G401.6 (cell line): ENCODE measurements at regions not wholly inside any gene's neighbourhood (a gene's known extent, or its start where the extent isn't known, plus 50 kb on each side); places are given as distances from the start of the nearest gene placed in this dataset.
"Not testable (repeated sequence)": the region's sequence is repeated elsewhere in the genome, so short reads cannot be mapped to it uniquely, and the experiment has no call there.

Experiments used
- FAIRE-seq: peaks from 2 replicates; lab custom pipeline; 2012; peaks lifted over from hg19 to GRCh38; lab: Jason Lieb, UNC

GRCh38 chr7:155942226-155942950, 130.1 kb upstream of the SHH start:
- no peak for FAIRE-seq

GRCh38 chr7:155941688-155942087, 129.4 kb upstream of the SHH start:
- no peak for FAIRE-seq

GRCh38 chr7:155939350-155939749, 127.1 kb upstream of the SHH start:
- no peak for FAIRE-seq

- no peak for FAIRE-seq
Measured at GRCh38 chr7:155938129-155938528, 125.9 kb upstream of the SHH start.

GRCh38 chr7:155935726-155936125, 123.5 kb upstream of the SHH start:
- FAIRE-seq: no peak

GRCh38 chr7:155935005-155935557, 122.8 kb upstream of the SHH start:
- no peak for FAIRE-seq

GRCh38 chr7:155932324-155932723, 120.1 kb upstream of the SHH start:
- not testable (repeated sequence) for FAIRE-seq

- FAIRE-seq: no peak
Measured at GRCh38 chr7:155931396-155932085, 119.3 kb upstream of the SHH start.

GRCh38 chr7:155930527-155930926, 118.3 kb upstream of the SHH start:
- FAIRE-seq: no peak

- FAIRE-seq: no peak
Measured at GRCh38 chr7:155930061-155930460, 117.8 kb upstream of the SHH start.

- no peak for FAIRE-seq
Measured at GRCh38 chr7:155928583-155928982, 116.3 kb upstream of the SHH start.

GRCh38 chr7:155927905-155928304, 115.6 kb upstream of the SHH start:
- no peak for FAIRE-seq

GRCh38 chr7:155925682-155926081, 113.4 kb upstream of the SHH start:
- FAIRE-seq: no peak

- no peak for FAIRE-seq
Measured at GRCh38 chr7:155922067-155922816, 110.0 kb upstream of the SHH start.

- FAIRE-seq: no peak
Measured at GRCh38 chr7:155921804-155922066, 109.5 kb upstream of the SHH start.

GRCh38 chr7:155921086-155921803, 109.0 kb upstream of the SHH start:
- FAIRE-seq: no peak

GRCh38 chr7:155920068-155920461, 107.8 kb upstream of the SHH start:
- no peak for FAIRE-seq

GRCh38 chr7:155919391-155920067, 107.3 kb upstream of the SHH start:
- FAIRE-seq: no peak

GRCh38 chr7:155918720-155919390, 106.6 kb upstream of the SHH start:
- no peak for FAIRE-seq

GRCh38 chr7:155917836-155918430, 105.7 kb upstream of the SHH start:
- FAIRE-seq: no peak
